Erythroblast (primary cell): ENCODE measurements at regions not wholly inside any gene's neighbourhood (a gene's known extent, or its start where the extent isn't known, plus 50 kb on each side); places are given as distances from the start of the nearest gene placed in this dataset.
"Not testable (repeated sequence)": the region's sequence is repeated elsewhere in the genome, so short reads cannot be mapped to it uniquely, and the experiment has no call there.

Experiments
- DNase-seq, 2 experiments: peaks; one replicate each; lab custom pipeline; 2025; lab: John Stamatoyannopoulos, UW
- GATA1 ChIP-seq: IDR thresholded peaks from 2 replicates; pipeline ENCODE4 v1.6.1; 2011; ENCODE audit warnings: low read depth, mild to moderate bottlenecking, control low read depth, low read length, moderate library complexity
- POLR2A ChIP-seq: IDR thresholded peaks from 2 replicates; pipeline ENCODE4 v1.6.1; 2011; ENCODE audit warnings: mild to moderate bottlenecking, low read length

DNA sequence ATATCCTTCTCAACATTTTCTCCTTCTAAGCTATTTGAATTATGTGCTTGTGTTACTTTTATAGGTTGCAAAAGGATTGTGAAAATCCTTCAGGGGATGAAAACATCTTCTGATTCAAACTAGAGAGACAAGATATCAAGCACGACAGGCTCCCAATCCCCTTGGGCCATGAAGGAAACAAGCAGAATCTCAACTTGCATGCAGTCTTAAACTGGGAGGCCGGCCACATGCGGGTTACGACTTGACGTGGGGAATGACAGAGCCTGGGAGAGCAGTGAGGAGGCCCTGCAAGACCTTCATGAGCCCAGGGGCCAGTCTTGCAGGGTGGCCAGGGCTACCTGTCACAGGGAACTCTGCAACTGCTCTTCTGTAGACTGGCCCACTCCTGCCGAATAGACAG, 94.4 kb downstream of the SCN11A start:
- no peak for DNase-seq
- TF ChIP-seq POLR2A (no peak), GATA1 (no peak)

GRCh38 chr3:38952721-38953120, 99.0 kb downstream of the SCN11A start:
- no peak for DNase-seq
- TF ChIP-seq POLR2A = no peak
- TF ChIP-seq GATA1 = no peak

DNA sequence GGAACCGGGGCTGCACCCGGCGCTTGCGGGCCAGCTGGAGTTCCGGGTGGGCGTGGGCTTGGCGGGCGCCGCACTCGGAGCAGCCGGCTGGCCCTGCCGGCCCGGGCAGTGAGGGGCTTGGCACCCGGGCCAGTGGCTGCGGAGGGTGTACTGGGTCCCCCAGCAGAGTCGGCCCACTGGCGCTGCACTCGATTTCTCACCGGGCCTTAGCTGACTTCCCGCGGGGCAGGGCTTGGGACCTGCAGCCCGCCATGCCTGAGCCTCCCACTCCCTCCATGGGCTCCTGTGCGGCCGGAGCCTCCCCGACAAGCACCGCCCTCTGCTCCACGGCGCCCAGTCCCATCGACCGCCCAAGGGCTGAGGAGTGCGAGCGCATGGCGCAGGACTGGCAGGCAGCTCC, 100.6 kb downstream of the SCN11A start:
- DNase-seq = not testable (repeated sequence)

- DNase-seq = no peak
Measured at GRCh38 chr3:38950581-38950980, 101.2 kb downstream of the SCN11A start.

GRCh38 chr3:38949994-38950393, 101.8 kb downstream of the SCN11A start:
- TF ChIP-seq POLR2A (no peak), GATA1 (no peak)
- DNase-seq = no peak

More at GRCh38 chr3:38950581-38950980, 101.2 kb downstream of the SCN11A start:
- no peak for TF ChIP-seq POLR2A
- TF ChIP-seq GATA1 = no peak

- no peak for DNase-seq
Measured at GRCh38 chr3:38940394-38940793, 111.3 kb downstream of the SCN11A start.

DNA sequence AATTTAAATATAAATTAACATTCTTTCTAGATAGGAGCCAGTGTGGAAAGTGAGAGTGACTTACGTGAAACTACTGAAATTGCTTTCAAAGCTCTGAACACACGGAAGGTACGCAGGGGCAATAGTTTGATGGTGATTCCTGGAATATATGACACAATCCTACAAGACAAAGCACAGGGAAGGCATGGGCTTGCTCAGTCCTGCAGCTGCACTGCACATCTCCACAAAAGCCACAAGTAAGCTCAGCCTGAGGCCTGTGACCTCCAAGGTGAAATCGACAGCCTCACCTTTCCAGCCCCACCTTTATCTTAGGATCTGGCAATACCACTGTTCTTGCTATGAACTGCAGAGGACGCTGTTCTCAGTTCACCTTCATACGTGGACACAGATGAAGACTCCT, 109.3 kb upstream of the SCN10A start:
- DNase-seq = no peak
- TF ChIP-seq POLR2A = no peak
- no peak for TF ChIP-seq GATA1

More at GRCh38 chr3:38940394-38940793, 111.3 kb downstream of the SCN11A start:
- no peak for TF ChIP-seq POLR2A
- TF ChIP-seq GATA1 = no peak

- DNase-seq = no peak
- TF ChIP-seq GATA1 = no peak
- no peak for TF ChIP-seq POLR2A
Measured at GRCh38 chr3:38916706-38917105, 100.7 kb upstream of the SCN10A start.

GRCh38 chr3:38907426-38907825, 91.4 kb upstream of the SCN10A start:
- no peak for DNase-seq
- TF ChIP-seq GATA1 = no peak
- no peak for TF ChIP-seq POLR2A

- TF ChIP-seq GATA1 (no peak), POLR2A (no peak)
- no peak for DNase-seq
Measured at GRCh38 chr3:38890426-38890825, 74.4 kb upstream of the SCN10A start.

DNA sequence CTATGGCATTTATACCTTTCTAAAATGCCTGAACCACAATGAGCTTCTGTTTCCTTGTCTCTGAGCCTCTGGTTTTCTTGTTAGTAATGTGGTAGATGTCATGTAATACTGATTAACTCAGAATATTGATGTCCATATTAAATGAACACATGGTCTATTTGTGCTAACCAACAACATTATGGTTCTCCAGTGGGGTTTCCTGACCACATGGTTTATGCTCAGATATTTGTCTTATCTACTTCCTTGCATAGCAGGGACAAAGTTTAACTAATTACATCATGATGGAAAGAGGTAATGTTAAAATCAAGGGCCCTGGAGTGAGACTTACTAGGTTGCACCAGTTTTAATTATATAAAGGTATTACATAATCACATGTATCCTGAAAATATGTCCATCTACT, 62.6 kb upstream of the SCN10A start:
- TF ChIP-seq GATA1 (no peak), POLR2A (no peak)
- DNase-seq = no peak
